Transverse colon (tissue), 4 donors: ENCODE measurements at regions not wholly inside any gene's neighbourhood (a gene's known extent, or its start where the extent isn't known, plus 50 kb on each side); places are given as distances from the start of the nearest gene placed in this dataset.

Experiments used
- DNase-seq: peaks from one replicate; pipeline ENCODE4 v3.0.0-alpha.2; 2019
- H3K27ac ChIP-seq, 4 donors: fragments of 200-600 bp; sonication (generic); 2 replicates each; pipeline ENCODE4 v1.5.1; 2016 to 2018; ENCODE audit warnings: inconsistent platforms in 4 of 4
- H3K27me3 ChIP-seq: fragments of 200-600 bp; sonication (generic); 2 replicates; pipeline ENCODE4 v1.5.1; 2017; ENCODE audit warnings: inconsistent platforms
- H3K36me3 ChIP-seq, 4 donors: fragments of 200-600 bp; sonication (generic); 2 replicates each; pipeline ENCODE4 v1.5.1; 2017 to 2019; ENCODE audit warnings: inconsistent platforms in 4 of 4
- H3K4me1 ChIP-seq, 4 donors: fragments of 200-600 bp; sonication (generic); 2 replicates each; pipeline ENCODE4 v1.5.1; 2017 to 2020; ENCODE audit warnings: inconsistent platforms in 4 of 4
- H3K4me3 ChIP-seq, 4 donors: fragments of 200-600 bp; sonication (generic); 1 replicate in 1 of 4; 2 replicates in 3 of 4; pipeline versions ENCODE4 v1.5.1 to v1.6.1; 2017 to 2019; ENCODE audit warnings: inconsistent platforms in 4 of 4
- H3K9me3 ChIP-seq, 2 donors: fragments of 200-600 bp; sonication (generic); 2 replicates each; pipeline ENCODE4 v1.5.1; 2017 to 2019; ENCODE audit warnings: inconsistent platforms in 2 of 2
- EP300 ChIP-seq: sonication (generic); formaldehyde crosslinking; IDR thresholded peaks from one replicate; pipeline ENCODE4 v1.6.1; 2017; ENCODE audit warnings: antibody characterized with exemption, low read depth
- POLR2A ChIP-seq: fragments of 450-650 bp; IDR thresholded peaks from one replicate; pipeline ENCODE4 v1.6.1; 2016; ENCODE audit warnings: antibody characterized with exemption, mild to moderate bottlenecking, moderate library complexity
- POLR2AphosphoS5 ChIP-seq, 3 donors: sonication (generic); formaldehyde crosslinking; IDR thresholded peaks; one replicate each; pipeline ENCODE4 v1.6.1; 2016; ENCODE audit warnings: antibody characterized with exemption in 3 of 3
- WGBS, 2 donors: methylation state at CpG; one replicate each; pipeline ENCODE4 v1.1.5; 2018; ENCODE audit warnings: low coverage in 1 of 2; 5-methylcytosine and 5-hydroxymethylcytosine counted together
- in situ Hi-C, 4 donors: fragments of 200-750 bp; cut with MboI; loops; one replicate each; pipeline versions ENCODE4 v1.15.0 to v1.15.1; 2017; ENCODE audit warnings: low sequenced_read_pairs in 3 of 4, low pct_ligation_motif_present in 1 of 4, low pct_unique_long_range_greater_than_20kb in 1 of 4
- intact Hi-C: fragments of 100-400 bp; cut with DNase I; formaldehyde crosslinking; loops from one replicate; pipeline ENCODE4 v1.15.1; 2023; ENCODE audit warnings: low total_unique reads
- TF ChIP-seq, protein P1 (sequence below), 5 experiments: fragments of 200-600 bp in 3 of 5; fragments of 450-650 bp in 2 of 5; sonication (generic) in 3 of 5; IDR thresholded peaks; 1 replicate in 2 of 5; 2 replicates in 3 of 5; pipeline ENCODE4 v1.5.1; 2016 to 2017; ENCODE audit warnings: antibody characterized with exemption in 5 of 5, inconsistent platforms in 3 of 5, mild to moderate bottlenecking in 2 of 5, moderate library complexity in 1 of 5

GRCh38 chr22:27152883-27153282, 495.5 kb downstream of the MIAT start:
- no peaks in the 10 kb centered on the region for H3K36me3 ChIP-seq
- in situ Hi-C loops (no loop called here), intact Hi-C loops (no loop called here)
- DNase-seq = no peak
- 65 to 69% methylated on average over 2 of the region's 2 CpGs for whole genome bisulfite sequencing, 2 donors
- H3K27me3 ChIP-seq = peaks cover 12% of the 10 kb centered on the region
- H3K27ac ChIP-seq = no peak overlapping the region
- no peaks in the 10 kb centered on the region for H3K4me1 ChIP-seq
- TF ChIP-seq, protein P1, sequence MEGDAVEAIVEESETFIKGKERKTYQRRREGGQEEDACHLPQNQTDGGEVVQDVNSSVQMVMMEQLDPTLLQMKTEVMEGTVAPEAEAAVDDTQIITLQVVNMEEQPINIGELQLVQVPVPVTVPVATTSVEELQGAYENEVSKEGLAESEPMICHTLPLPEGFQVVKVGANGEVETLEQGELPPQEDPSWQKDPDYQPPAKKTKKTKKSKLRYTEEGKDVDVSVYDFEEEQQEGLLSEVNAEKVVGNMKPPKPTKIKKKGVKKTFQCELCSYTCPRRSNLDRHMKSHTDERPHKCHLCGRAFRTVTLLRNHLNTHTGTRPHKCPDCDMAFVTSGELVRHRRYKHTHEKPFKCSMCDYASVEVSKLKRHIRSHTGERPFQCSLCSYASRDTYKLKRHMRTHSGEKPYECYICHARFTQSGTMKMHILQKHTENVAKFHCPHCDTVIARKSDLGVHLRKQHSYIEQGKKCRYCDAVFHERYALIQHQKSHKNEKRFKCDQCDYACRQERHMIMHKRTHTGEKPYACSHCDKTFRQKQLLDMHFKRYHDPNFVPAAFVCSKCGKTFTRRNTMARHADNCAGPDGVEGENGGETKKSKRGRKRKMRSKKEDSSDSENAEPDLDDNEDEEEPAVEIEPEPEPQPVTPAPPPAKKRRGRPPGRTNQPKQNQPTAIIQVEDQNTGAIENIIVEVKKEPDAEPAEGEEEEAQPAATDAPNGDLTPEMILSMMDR (IDR thresholded peaks at IDR 0.05) = no peak
- TF ChIP-seq POLR2A (no peak), POLR2AphosphoS5 (IDR thresholded peaks at IDR 0.05) (no peak), EP300 (no peak)
- H3K4me3 ChIP-seq = no peak overlapping the region
- H3K9me3 ChIP-seq = no peaks in the 10 kb centered on the region

DNA sequence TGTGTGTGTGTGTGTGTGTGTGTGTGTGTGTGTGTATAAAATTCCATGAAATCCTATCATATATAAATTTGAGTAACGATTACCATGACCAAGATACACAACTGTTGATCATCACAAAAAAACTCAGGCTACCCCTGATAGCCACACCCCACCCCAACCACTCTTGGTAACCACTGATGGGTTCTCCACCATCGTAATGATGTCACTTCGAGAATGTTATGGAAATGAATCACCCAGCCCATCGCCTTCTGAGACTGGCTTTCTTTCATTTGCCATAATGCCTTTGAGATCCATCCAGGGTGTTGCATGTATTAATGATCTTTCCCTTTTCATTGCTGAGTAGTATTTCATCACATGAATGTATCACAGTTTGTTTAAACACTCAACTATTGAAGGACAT, 496.0 kb downstream of the MIAT start:
- Histone ChIP-seq H3K27me3 (peaks cover 12% of the 10 kb centered on the region), H3K4me3 (no peak overlapping the region), H3K9me3 (no peaks in the 10 kb centered on the region), H3K36me3 (no peaks in the 10 kb centered on the region), H3K27ac (no peak overlapping the region), H3K4me1 (no peaks in the 10 kb centered on the region)
- DNase-seq = no peak
- intact Hi-C loops = no loop called here
- in situ Hi-C loops = no loop called here
- no peak for TF ChIP-seq POLR2AphosphoS5 (IDR thresholded peaks at IDR 0.05)
- TF ChIP-seq, protein P1 (IDR thresholded peaks at IDR 0.05) = no peak
- no peak for TF ChIP-seq EP300
- no peak for TF ChIP-seq POLR2A
- 90% methylated on average over 4 of the region's 4 CpGs; no CpG with 5 or more reads in 1 of the 2 donors for WGBS, 2 donors

DNA sequence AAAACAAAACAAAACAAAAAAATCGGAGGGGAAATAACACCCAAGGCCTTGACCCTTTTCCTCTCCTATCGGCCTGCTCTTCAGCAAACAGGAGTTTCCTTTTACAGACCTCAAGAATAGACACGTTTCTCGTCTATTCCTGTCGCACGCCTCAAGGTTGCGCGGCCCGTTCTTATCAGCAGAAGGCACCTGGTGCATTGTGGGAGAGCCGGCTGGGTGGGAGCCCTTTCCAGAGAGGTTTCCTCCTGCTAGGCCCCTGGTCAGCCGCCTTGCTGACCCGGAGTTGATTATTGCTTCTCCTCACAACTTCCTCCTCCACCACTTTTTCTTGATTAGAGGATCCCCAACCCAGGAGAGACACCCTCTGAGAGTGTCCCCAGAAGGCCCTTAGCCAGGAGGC, 497.3 kb downstream of the MIAT start:
- DNase-seq = no peak
- Histone ChIP-seq H3K4me1 (no peaks in the 10 kb centered on the region), H3K9me3 (no peaks in the 10 kb centered on the region), H3K27ac (no peak overlapping the region), H3K4me3 (no peak overlapping the region), H3K27me3 (peaks cover 12% of the 10 kb centered on the region), H3K36me3 (no peaks in the 10 kb centered on the region)
- no peak for TF ChIP-seq POLR2AphosphoS5 (IDR thresholded peaks at IDR 0.05)
- TF ChIP-seq POLR2A = no peak
- TF ChIP-seq, protein P1 (IDR thresholded peaks at IDR 0.05) = no peak
- no peak for TF ChIP-seq EP300
- intact Hi-C loops = no loop called here
- 42 to 54% methylated on average over 10 to 12 of the region's 12 CpGs for WGBS, 2 donors
- in situ Hi-C loops = no loop called here

DNA sequence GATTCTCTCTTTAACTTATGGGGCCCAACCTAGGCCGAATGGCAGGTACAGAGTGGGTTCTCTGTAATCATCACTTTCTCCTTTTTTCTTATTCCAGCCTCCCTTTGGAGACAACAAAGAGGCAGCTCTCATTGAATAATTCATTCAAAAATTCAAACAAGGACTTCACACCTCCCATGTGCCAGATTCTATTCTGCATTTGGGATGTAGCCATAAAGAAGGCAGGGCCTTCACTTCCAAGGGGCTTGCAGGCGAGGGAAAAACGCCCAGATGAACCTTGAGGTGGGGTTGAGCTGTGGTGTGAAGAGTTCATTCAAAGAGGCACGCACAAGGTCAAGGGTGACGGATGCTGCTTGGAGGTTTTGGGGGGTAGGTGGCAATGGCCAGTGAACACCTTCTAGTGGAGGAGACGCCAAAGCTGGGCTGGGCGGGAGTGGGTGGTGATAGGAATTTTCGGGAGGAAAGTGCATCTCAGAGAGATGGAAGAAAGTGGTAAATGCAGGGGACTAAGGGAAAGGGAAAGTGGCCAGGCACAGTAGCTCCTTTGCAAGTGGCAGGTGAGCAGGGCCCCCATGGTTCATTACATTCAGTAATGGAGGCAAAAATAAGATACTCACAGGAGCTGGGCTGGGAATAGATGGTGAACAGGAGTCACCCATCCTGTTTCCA, 499.6 kb downstream of the MIAT start:
- Histone ChIP-seq H3K9me3 (no peaks in the 10 kb centered on the region), H3K4me3 (no peak overlapping the region), H3K27ac (no peak overlapping the region), H3K27me3 (peaks cover 12% of the 10 kb centered on the region), H3K36me3 (no peaks in the 10 kb centered on the region), H3K4me1 (no peaks in the 10 kb centered on the region)
- in situ Hi-C loops = no loop called here
- TF ChIP-seq, protein P1 (IDR thresholded peaks at IDR 0.05) = no peak
- no peak for TF ChIP-seq POLR2AphosphoS5 (IDR thresholded peaks at IDR 0.05)
- TF ChIP-seq EP300 = no peak
- no peak for TF ChIP-seq POLR2A
- intact Hi-C loops = no loop called here
- DNase-seq = no peak
- WGBS, 2 donors = 80 to 82% methylated on average over 5 to 8 of the region's 8 CpGs
